IMR-90 (cell line): ENCODE measurements at regions not wholly inside any gene's neighbourhood (a gene's known extent, or its start where the extent isn't known, plus 50 kb on each side); places are given as distances from the start of the nearest gene placed in this dataset.
"Not testable (repeated sequence)": the region's sequence is repeated elsewhere in the genome, so short reads cannot be mapped to it uniquely, and the experiment has no call there.

Experiments
- ATAC-seq: fragments of 200-7000 bp; cut with Tn5 transposase; 2 replicates; pipeline ENCODE4 v1.9.1; 2020; ENCODE audit warnings: low read depth, mild to moderate bottlenecking, moderate library complexity
- BruUV-seq: library from RNA; stranded (reverse); fragments of 400-500 nt; replicated peaks from 2 replicates; lab custom pipeline; 2021; lab: Mats Ljungman, UMichigan
- CTCF ChIA-PET: fragments of 300-600 bp; formaldehyde crosslinking; extraction: SDS; loops from one replicate; lab custom pipeline; 2021; ENCODE audit warnings: antibody characterized with exemption; lab: Yijun Ruan, JAX
- POLR2A ChIA-PET: fragments of 300-600 bp; sonication (Branson Sonifier 250); formaldehyde crosslinking; loops from one replicate; lab custom pipeline; 2022; ENCODE audit warnings: antibody characterized with exemption; ENCODE audit not compliant: unreplicated experiment; lab: Charles Lee
- DNase-seq: peaks from one replicate; pipeline ENCODE4 v3.0.0; 2013
- H2AFZ ChIP-seq: replicated peaks from 2 replicates; pipeline ENCODE3; 2013; ENCODE audit warnings: low read length, mild to moderate bottlenecking; ENCODE audit not compliant: poor library complexity
- H2AK5ac ChIP-seq: 2 replicates; pipeline ENCODE4 v1.6.1; 2013; ENCODE audit warnings: low read depth, low read length, inconsistent platforms
- H2AK9ac ChIP-seq: replicated peaks from 2 replicates; pipeline ENCODE3; 2013; ENCODE audit warnings: mild to moderate bottlenecking, low read depth, low read length, moderate library complexity; ENCODE audit not compliant: poor library complexity
- H2BK120ac ChIP-seq: 2 replicates; pipeline ENCODE4 v1.6.1; 2013; ENCODE audit warnings: low read depth, low read length, inconsistent platforms
- H2BK15ac ChIP-seq: 3 replicates; pipeline ENCODE4 v1.6.1; 2013; ENCODE audit warnings: low read depth, low read length, inconsistent platforms
- H2BK20ac ChIP-seq: 2 replicates; pipeline ENCODE4 v1.6.1; 2013; ENCODE audit warnings: low read depth, mild to moderate bottlenecking, inconsistent platforms, low read length, moderate library complexity
- H2BK5ac ChIP-seq: 2 replicates; pipeline ENCODE4 v1.6.1; 2013; ENCODE audit warnings: mild to moderate bottlenecking, low read depth, low read length, inconsistent platforms; ENCODE audit not compliant: poor library complexity, severe bottlenecking
- H3K14ac ChIP-seq: replicated peaks from 2 replicates; pipeline ENCODE4 v1.6.1; 2013; ENCODE audit warnings: low read depth, low read length, inconsistent platforms
- H3K18ac ChIP-seq: 2 replicates; pipeline ENCODE4 v1.6.1; 2013; ENCODE audit warnings: low read depth, low read length, control low read depth
- H3K23ac ChIP-seq: 2 replicates; pipeline ENCODE4 v1.6.1; 2013; ENCODE audit warnings: low read depth, low read length, inconsistent platforms
- H3K27ac ChIP-seq: 2 replicates; pipeline ENCODE4 v1.5.1; 2013; ENCODE audit warnings: mild to moderate bottlenecking, control low read depth, low read length; ENCODE audit not compliant: insufficient read depth
- H3K27me3 ChIP-seq: 2 replicates; pipeline ENCODE4 v1.6.1; 2013; ENCODE audit warnings: low read length; ENCODE audit not compliant: control insufficient read depth, insufficient read depth
- H3K36me3 ChIP-seq: 2 replicates; pipeline ENCODE4 v1.6.1; 2013; ENCODE audit warnings: low read length, mixed read lengths; ENCODE audit not compliant: control insufficient read depth, insufficient read depth
- H3K4ac ChIP-seq: 2 replicates; pipeline ENCODE4 v1.6.1; 2013; ENCODE audit warnings: low read depth, low read length, inconsistent platforms
- H3K4me1 ChIP-seq: 2 replicates; pipeline ENCODE4 v1.6.1; 2013; ENCODE audit warnings: low read length, mixed read lengths; ENCODE audit not compliant: control insufficient read depth, insufficient read depth
- H3K4me2 ChIP-seq: 2 replicates; pipeline ENCODE4 v1.6.1; 2013; ENCODE audit warnings: low read depth, mild to moderate bottlenecking, control low read depth, low read length, moderate library complexity
- H3K4me3 ChIP-seq: 2 replicates; pipeline ENCODE4 v1.5.1; 2013; ENCODE audit warnings: low read depth, mild to moderate bottlenecking, control low read depth, low read length, moderate library complexity; ENCODE audit not compliant: insufficient read depth
- H3K56ac ChIP-seq: 2 replicates; pipeline ENCODE4 v1.6.1; 2013; ENCODE audit warnings: low read length, inconsistent platforms; ENCODE audit not compliant: insufficient read depth; ENCODE audit errors: extremely low read depth
- H3K79me1 ChIP-seq, 2 experiments: 2 replicates each; pipeline ENCODE4 v1.6.1; 2013; ENCODE audit warnings: low read length in 2 of 2, inconsistent platforms in 1 of 2, low read depth in 1 of 2
- H3K9ac ChIP-seq: 2 replicates; pipeline ENCODE4 v1.6.1; 2013; ENCODE audit warnings: low read depth, low read length, control low read depth
- H3K9me1 ChIP-seq: 2 replicates; pipeline ENCODE4 v1.6.1; 2013; ENCODE audit warnings: low read length, inconsistent platforms; ENCODE audit not compliant: insufficient read depth
- H3K9me3 ChIP-seq: 2 replicates; pipeline ENCODE4 v1.6.1; 2013; ENCODE audit warnings: low read length; ENCODE audit not compliant: control insufficient read depth, insufficient read depth
- H4K20me1 ChIP-seq: 2 replicates; pipeline ENCODE4 v1.6.1; 2013; ENCODE audit warnings: low read length, inconsistent platforms; ENCODE audit not compliant: insufficient read depth
- H4K5ac ChIP-seq: 2 replicates; pipeline ENCODE4 v1.6.1; 2013; ENCODE audit warnings: mild to moderate bottlenecking, low read depth, low read length, control low read depth
- H4K8ac ChIP-seq, 2 experiments: 2 replicates each; pipeline ENCODE4 v1.6.1; 2013; ENCODE audit warnings: low read depth in 2 of 2, low read length in 2 of 2, control low read depth in 1 of 2, inconsistent platforms in 1 of 2
- H4K91ac ChIP-seq: 2 replicates; pipeline ENCODE4 v1.6.1; 2013; ENCODE audit warnings: low read depth, low read length, inconsistent platforms; ENCODE audit not compliant: insufficient read depth
- CHD1 ChIP-seq: IDR thresholded peaks from 2 replicates; pipeline ENCODE4 v1.6.1; 2012; ENCODE audit warnings: low read depth, low read length, improper control_type of control experiment
- WGBS, 2 experiments: methylation state at CpG; one replicate each; pipeline versions ENCODE4 v1.1.5 to v1.1.7; 2013; ENCODE audit warnings: missing lambda C conversion rate in 2 of 2; ENCODE audit not compliant: insufficient read length in 1 of 2; ENCODE audit errors: extremely low coverage in 2 of 2; 5-methylcytosine and 5-hydroxymethylcytosine counted together
- dilution Hi-C: fragments of 300-500 bp; cut with HindIII; formaldehyde crosslinking; loops from one replicate; pipeline ENCODE4 v1.14.3; 2018; ENCODE audit warnings: low sequenced_read_pairs; ENCODE audit not compliant: unreplicated experiment
- in situ Hi-C: fragments of 300-500 bp; cut with MboI; formaldehyde crosslinking; loops from 3 replicates; pipeline ENCODE4 v1.14.3; 2019; ENCODE audit warnings: low sequenced_read_pairs, inconsistent platforms, mixed read lengths
- intact Hi-C: fragments of 100-400 bp; cut with micrococcal nuclease; formaldehyde crosslinking; loops from 2 replicates; pipeline ENCODE4 v1.10.0; 2022

- TF ChIP-seq CHD1 = no peak
Observed at GRCh38 chr6:127397729-127398630, 54.6 kb upstream of the ECHDC1 start (continued).

- H3K27ac ChIP-seq, ATAC-seq, POLR2A ChIA-PET: not testable (repeated sequence)
Observed at GRCh38 chr6:127397171-127397597, 53.8 kb upstream of the ECHDC1 start.

More at GRCh38 chr6:127397171-127397597, 53.8 kb upstream of the ECHDC1 start:
- dilution Hi-C loops, H4K5ac ChIP-seq, H2BK5ac ChIP-seq, H4K91ac ChIP-seq, H3K36me3 ChIP-seq, H3K4me1 ChIP-seq, H3K56ac ChIP-seq, H4K8ac ChIP-seq, BruUV-seq, H2BK20ac ChIP-seq, H2AK5ac ChIP-seq, CTCF ChIA-PET, H3K9me1 ChIP-seq, H2AK9ac ChIP-seq, H3K9ac ChIP-seq, in situ Hi-C loops, H3K18ac ChIP-seq, DNase-seq, H3K23ac ChIP-seq, H3K4ac ChIP-seq, intact Hi-C loops, H4K20me1 ChIP-seq, H3K4me3 ChIP-seq, H3K9me3 ChIP-seq, H3K79me1 ChIP-seq, H2BK15ac ChIP-seq, H2BK120ac ChIP-seq, H2AFZ ChIP-seq, H3K14ac ChIP-seq, H3K27me3 ChIP-seq, H3K4me2 ChIP-seq: not testable (repeated sequence)
- no CpG with 5 or more reads among the region's 5 CpGs for WGBS, 2 experiments
